HEK293 (cell line): ENCODE measurements at regions not wholly inside any gene's neighbourhood (a gene's known extent, or its start where the extent isn't known, plus 50 kb on each side); places are given as distances from the start of the nearest gene placed in this dataset.

ENCODE experiments used
- CTCF ChIA-PET: fragments of 350-600 bp; formaldehyde crosslinking; extraction: SDS; loops from one replicate; lab custom pipeline; 2021; ENCODE audit warnings: antibody characterized with exemption; lab: Yijun Ruan, JAX
- POLR2A ChIA-PET: fragments of 300-600 bp; formaldehyde crosslinking; extraction: SDS; loops from one replicate; lab custom pipeline; 2020; ENCODE audit warnings: antibody characterized with exemption, inconsistent platforms; lab: Yijun Ruan, JAX
- H3K27ac ChIP-seq: fragments of 200-500 bp; sonication (Bioruptor generic); 2 replicates; pipeline ENCODE4 v1.5.1; 2014; ENCODE audit warnings: low read depth, low read length, control low read depth, inconsistent platforms; ENCODE audit errors: extremely low read depth
- H3K36me3 ChIP-seq, 2 experiments: fragments of 200-500 bp in 1 of 2; sonication (Bioruptor generic) in 1 of 2; 1 replicate in 1 of 2; 2 replicates in 1 of 2; pipeline ENCODE4 v1.5.1; 2014 to 2017; ENCODE audit warnings: inconsistent platforms in 2 of 2, low read length in 2 of 2; ENCODE audit not compliant: control insufficient read depth in 2 of 2, insufficient read depth in 1 of 2
- H3K4me1 ChIP-seq: fragments of 200-500 bp; sonication (Bioruptor generic); 2 replicates; pipeline ENCODE4 v1.5.1; 2014; ENCODE audit warnings: mild to moderate bottlenecking, low read length, inconsistent platforms; ENCODE audit not compliant: control insufficient read depth, insufficient read depth
- H3K4me3 ChIP-seq: 2 replicates; pipeline ENCODE4 v1.5.1; 2011; ENCODE audit warnings: low read depth, mild to moderate bottlenecking, control low read depth, low read length, moderate library complexity
- H3K9me3 ChIP-seq: fragments of 200-500 bp; sonication (Bioruptor generic); 2 replicates; pipeline ENCODE4 v1.5.1; 2014; ENCODE audit warnings: low read depth, low read length, inconsistent platforms; ENCODE audit not compliant: control insufficient read depth, insufficient read depth
- GFI1B ChIP-seq: fragments of 450-650 bp; formaldehyde crosslinking; IDR thresholded peaks from 2 replicates; pipeline ENCODE4 v1.5.1; 2016; ENCODE audit warnings: missing biosample characterization, missing genetic modification characterization
- HOXC10 ChIP-seq: sonication (generic); formaldehyde crosslinking; IDR thresholded peaks from 2 replicates; pipeline ENCODE4 v1.8.1; 2023; ENCODE audit warnings: mild to moderate bottlenecking, missing genetic modification reagents
- RBAK ChIP-seq: fragments of 450-650 bp; formaldehyde crosslinking; IDR thresholded peaks from 2 replicates; pipeline ENCODE4 v1.5.1; 2016; ENCODE audit warnings: missing biosample characterization, missing genetic modification characterization
- ZBTB1 ChIP-seq: fragments of 450-650 bp; formaldehyde crosslinking; IDR thresholded peaks from 2 replicates; pipeline ENCODE4 v1.5.1; 2016; ENCODE audit warnings: missing biosample characterization, missing genetic modification characterization
- ZNF157 ChIP-seq: fragments of 450-650 bp; formaldehyde crosslinking; IDR thresholded peaks from 2 replicates; pipeline ENCODE4 v1.5.1; 2016; ENCODE audit warnings: missing biosample characterization, missing genetic modification characterization
- ZNF174 ChIP-seq: fragments of 450-650 bp; formaldehyde crosslinking; IDR thresholded peaks from 2 replicates; pipeline ENCODE4 v1.5.0; 2017; ENCODE audit warnings: missing biosample characterization, mild to moderate bottlenecking, missing genetic modification characterization
- ZNF19 ChIP-seq: fragments of 450-650 bp; formaldehyde crosslinking; IDR thresholded peaks from 2 replicates; pipeline ENCODE4; 2016; ENCODE audit warnings: missing biosample characterization, missing genetic modification characterization, low read depth
- ZNF324 ChIP-seq: fragments of 450-650 bp; formaldehyde crosslinking; IDR thresholded peaks from 2 replicates; pipeline ENCODE4 v1.5.1; 2016; ENCODE audit warnings: missing biosample characterization, missing genetic modification characterization
- ZNF510 ChIP-seq: fragments of 450-650 bp; formaldehyde crosslinking; IDR thresholded peaks from 2 replicates; pipeline ENCODE4 v1.5.1; 2018; ENCODE audit warnings: mild to moderate bottlenecking, missing genetic modification characterization, missing biosample characterization; ENCODE audit not compliant: insufficient replicate concordance
- ZNF530 ChIP-seq: fragments of 450-650 bp; formaldehyde crosslinking; IDR thresholded peaks from 2 replicates; pipeline ENCODE4 v1.5.1; 2016; ENCODE audit warnings: low read depth, missing biosample characterization, missing genetic modification characterization
- ZNF548 ChIP-seq: fragments of 450-650 bp; formaldehyde crosslinking; IDR thresholded peaks from 2 replicates; pipeline ENCODE4 v1.5.1; 2016; ENCODE audit warnings: missing biosample characterization, missing genetic modification characterization
- ZNF596 ChIP-seq: fragments of 450-650 bp; IDR thresholded peaks from 2 replicates; pipeline ENCODE4 v1.5.0; 2018; ENCODE audit warnings: missing biosample characterization, mild to moderate bottlenecking, missing genetic modification characterization, moderate library complexity
- ZNF621 ChIP-seq: fragments of 450-650 bp; formaldehyde crosslinking; IDR thresholded peaks from 2 replicates; pipeline ENCODE4 v1.5.1; 2017; ENCODE audit warnings: missing biosample characterization, missing genetic modification characterization
- ZNF623 ChIP-seq: fragments of 450-650 bp; formaldehyde crosslinking; IDR thresholded peaks from 2 replicates; pipeline ENCODE4 v1.5.1; 2016; ENCODE audit warnings: missing biosample characterization, missing genetic modification characterization
- ZNF654 ChIP-seq: fragments of 450-650 bp; formaldehyde crosslinking; IDR thresholded peaks from 2 replicates; pipeline ENCODE4 v1.5.1; 2016; ENCODE audit warnings: low read depth, missing biosample characterization, missing genetic modification characterization
- ZNF707 ChIP-seq: fragments of 450-650 bp; formaldehyde crosslinking; IDR thresholded peaks from 2 replicates; pipeline ENCODE4 v1.5.1; 2016; ENCODE audit warnings: missing biosample characterization, missing genetic modification characterization
- ZNF791 ChIP-seq: fragments of 450-650 bp; formaldehyde crosslinking; IDR thresholded peaks from 2 replicates; pipeline ENCODE4 v1.5.1; 2016; ENCODE audit warnings: missing biosample characterization, missing genetic modification characterization
- TF ChIP-seq, protein P1 (sequence below): fragments of 450-650 bp; formaldehyde crosslinking; IDR thresholded peaks from 2 replicates; pipeline ENCODE4 v1.5.0; 2017; ENCODE audit warnings: missing biosample characterization, missing genetic modification characterization, borderline replicate concordance
- TF ChIP-seq, protein P2 (sequence below): fragments of 450-650 bp; formaldehyde crosslinking; IDR thresholded peaks from 2 replicates; pipeline ENCODE4 v1.5.1; 2017; ENCODE audit warnings: missing biosample characterization, missing genetic modification characterization
- TF ChIP-seq, protein P3 (sequence below): fragments of 450-650 bp; formaldehyde crosslinking; IDR thresholded peaks from 2 replicates; pipeline ENCODE4 v1.5.1; 2016; ENCODE audit warnings: missing biosample characterization, missing genetic modification characterization

DNA sequence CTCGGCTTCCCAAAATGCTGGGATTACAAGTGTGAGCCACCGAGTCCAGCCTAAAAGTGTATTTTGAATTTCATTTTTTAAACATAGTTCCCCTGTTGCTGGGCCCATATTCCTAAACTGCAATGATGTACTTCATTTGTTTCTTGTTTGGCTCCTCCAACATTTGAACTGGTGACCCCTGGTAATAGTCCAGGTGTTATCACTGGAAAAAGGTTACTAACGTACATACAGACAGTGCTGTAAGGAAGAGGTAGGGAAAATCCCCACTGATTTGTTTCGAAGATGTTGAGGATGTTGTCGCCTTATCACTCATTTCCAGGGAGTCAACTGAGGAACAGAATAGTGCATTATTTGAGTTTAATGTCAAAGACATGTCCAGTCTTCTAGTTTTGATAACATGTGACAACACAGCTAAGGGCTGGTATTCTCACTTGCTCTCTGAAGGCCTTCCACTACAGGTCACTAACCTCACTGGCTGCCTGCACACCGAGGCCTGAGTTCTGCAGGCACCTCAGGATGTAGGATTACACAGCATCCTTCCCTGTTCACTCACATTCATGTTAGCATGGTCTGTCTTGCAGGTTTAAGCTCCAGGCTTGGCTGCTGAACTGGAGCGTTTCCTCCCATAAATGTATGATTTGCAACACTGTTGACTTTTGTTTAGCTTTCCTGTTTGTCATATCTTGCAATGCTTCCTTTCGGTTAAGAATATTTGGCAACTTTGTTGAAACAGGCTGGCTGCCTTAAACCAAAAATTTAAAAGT, 362.8 kb downstream of the INHBA start:
- Histone ChIP-seq H3K4me1 (no peaks in the 10 kb centered on the region), H3K36me3 (no peaks in the 10 kb centered on the region), H3K27ac (no peak overlapping the region), H3K9me3 (no peaks in the 10 kb centered on the region), H3K4me3 (no peak overlapping the region)
- TF ChIP-seq ZNF174 (tag by site-specific recombination): no peak
- no peak for TF ChIP-seq GFI1B (tag by site-specific recombination)
- TF ChIP-seq ZNF548 (tag by site-specific recombination): no peak
- no peak for TF ChIP-seq ZBTB1 (tag by site-specific recombination)
- no peak for TF ChIP-seq ZNF654 (tag by site-specific recombination)
- TF ChIP-seq, protein P1, sequence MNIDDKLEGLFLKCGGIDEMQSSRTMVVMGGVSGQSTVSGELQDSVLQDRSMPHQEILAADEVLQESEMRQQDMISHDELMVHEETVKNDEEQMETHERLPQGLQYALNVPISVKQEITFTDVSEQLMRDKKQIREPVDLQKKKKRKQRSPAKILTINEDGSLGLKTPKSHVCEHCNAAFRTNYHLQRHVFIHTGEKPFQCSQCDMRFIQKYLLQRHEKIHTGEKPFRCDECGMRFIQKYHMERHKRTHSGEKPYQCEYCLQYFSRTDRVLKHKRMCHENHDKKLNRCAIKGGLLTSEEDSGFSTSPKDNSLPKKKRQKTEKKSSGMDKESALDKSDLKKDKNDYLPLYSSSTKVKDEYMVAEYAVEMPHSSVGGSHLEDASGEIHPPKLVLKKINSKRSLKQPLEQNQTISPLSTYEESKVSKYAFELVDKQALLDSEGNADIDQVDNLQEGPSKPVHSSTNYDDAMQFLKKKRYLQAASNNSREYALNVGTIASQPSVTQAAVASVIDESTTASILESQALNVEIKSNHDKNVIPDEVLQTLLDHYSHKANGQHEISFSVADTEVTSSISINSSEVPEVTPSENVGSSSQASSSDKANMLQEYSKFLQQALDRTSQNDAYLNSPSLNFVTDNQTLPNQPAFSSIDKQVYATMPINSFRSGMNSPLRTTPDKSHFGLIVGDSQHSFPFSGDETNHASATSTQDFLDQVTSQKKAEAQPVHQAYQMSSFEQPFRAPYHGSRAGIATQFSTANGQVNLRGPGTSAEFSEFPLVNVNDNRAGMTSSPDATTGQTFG (tag by site-specific recombination): no peak
- TF ChIP-seq RBAK (tag by site-specific recombination): no peak
- no peak for TF ChIP-seq ZNF791 (tag by site-specific recombination)
- no peak for TF ChIP-seq ZNF621 (tag by site-specific recombination)
- TF ChIP-seq, protein P2, sequence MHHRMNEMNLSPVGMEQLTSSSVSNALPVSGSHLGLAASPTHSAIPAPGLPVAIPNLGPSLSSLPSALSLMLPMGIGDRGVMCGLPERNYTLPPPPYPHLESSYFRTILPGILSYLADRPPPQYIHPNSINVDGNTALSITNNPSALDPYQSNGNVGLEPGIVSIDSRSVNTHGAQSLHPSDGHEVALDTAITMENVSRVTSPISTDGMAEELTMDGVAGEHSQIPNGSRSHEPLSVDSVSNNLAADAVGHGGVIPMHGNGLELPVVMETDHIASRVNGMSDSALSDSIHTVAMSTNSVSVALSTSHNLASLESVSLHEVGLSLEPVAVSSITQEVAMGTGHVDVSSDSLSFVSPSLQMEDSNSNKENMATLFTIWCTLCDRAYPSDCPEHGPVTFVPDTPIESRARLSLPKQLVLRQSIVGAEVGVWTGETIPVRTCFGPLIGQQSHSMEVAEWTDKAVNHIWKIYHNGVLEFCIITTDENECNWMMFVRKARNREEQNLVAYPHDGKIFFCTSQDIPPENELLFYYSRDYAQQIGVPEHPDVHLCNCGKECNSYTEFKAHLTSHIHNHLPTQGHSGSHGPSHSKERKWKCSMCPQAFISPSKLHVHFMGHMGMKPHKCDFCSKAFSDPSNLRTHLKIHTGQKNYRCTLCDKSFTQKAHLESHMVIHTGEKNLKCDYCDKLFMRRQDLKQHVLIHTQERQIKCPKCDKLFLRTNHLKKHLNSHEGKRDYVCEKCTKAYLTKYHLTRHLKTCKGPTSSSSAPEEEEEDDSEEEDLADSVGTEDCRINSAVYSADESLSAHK: no peak
- TF ChIP-seq ZNF157 (tag by site-specific recombination): no peak
- no peak for TF ChIP-seq ZNF530
- TF ChIP-seq, protein P3, sequence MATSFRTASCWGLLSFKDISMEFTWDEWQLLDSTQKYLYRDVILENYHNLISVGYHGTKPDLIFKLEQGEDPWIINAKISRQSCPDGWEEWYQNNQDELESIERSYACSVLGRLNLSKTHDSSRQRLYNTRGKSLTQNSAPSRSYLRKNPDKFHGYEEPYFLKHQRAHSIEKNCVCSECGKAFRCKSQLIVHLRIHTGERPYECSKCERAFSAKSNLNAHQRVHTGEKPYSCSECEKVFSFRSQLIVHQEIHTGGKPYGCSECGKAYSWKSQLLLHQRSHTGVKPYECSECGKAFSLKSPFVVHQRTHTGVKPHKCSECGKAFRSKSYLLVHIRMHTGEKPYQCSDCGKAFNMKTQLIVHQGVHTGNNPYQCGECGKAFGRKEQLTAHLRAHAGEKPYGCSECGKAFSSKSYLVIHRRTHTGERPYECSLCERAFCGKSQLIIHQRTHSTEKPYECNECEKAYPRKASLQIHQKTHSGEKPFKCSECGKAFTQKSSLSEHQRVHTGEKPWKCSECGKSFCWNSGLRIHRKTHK (tag by site-specific recombination): no peak
- no peak for TF ChIP-seq HOXC10 (CRISPR knock-in tag)
- no peak for TF ChIP-seq ZNF623 (tag by site-specific recombination)
- TF ChIP-seq ZNF510 (tag by site-specific recombination): no peak
- ChIA-PET CTCF (interaction anchor here (0.6 to 1.2 kb wide), 2 partner anchors 23 to 1169 kb away, joined by 3 read pairs; no protein-coding TSS in a partner anchor), POLR2A (no interaction called here)

DNA sequence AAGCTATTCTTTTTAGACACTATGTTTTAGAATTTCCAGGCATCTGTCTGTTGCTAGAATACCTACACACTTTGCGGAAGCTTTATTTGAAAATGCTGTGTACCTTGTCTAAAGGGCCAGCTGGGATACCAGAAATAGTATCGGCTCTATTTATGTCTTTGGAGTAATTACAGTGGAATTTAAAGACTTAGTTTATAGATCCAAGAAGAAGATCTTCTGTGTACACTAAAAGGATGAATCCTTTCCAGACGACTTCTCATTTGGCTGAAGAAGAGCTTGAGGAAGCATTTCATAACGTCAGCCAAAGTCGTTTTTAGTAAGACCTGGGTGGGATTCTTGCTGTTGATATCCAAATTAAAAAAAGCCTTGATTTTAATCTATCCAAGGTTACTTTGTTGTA, 365.9 kb downstream of the INHBA start:
- H3K4me3 ChIP-seq: no peak overlapping the region
- TF ChIP-seq ZNF596 (no peak), ZNF19 (tag by site-specific recombination) (no peak), ZNF707 (no peak), ZNF324 (tag by site-specific recombination) (no peak)
- POLR2A ChIA-PET: no interaction called here
- 0 out of 2 replicates have a peak, but pooled peaks cover 4% of the 10 kb centered on the region for H3K4me1 ChIP-seq
- H3K27ac ChIP-seq: no peak overlapping the region
- H3K9me3 ChIP-seq: no peaks in the 10 kb centered on the region
- no peaks in the 10 kb centered on the region for H3K36me3 ChIP-seq
- CTCF ChIA-PET: no interaction called here
